Epithelial cell of proximal tubule (primary cell): ENCODE measurements at regions not wholly inside any gene's neighbourhood (a gene's known extent, or its start where the extent isn't known, plus 50 kb on each side); places are given as distances from the start of the nearest gene placed in this dataset.

Source experiments
- DNase-seq: peaks from one replicate; pipeline ENCODE4 v3.0.0-alpha.2; 2011; ENCODE audit warnings: low read depth
- H3K4me3 ChIP-seq: 2 replicates; pipeline ENCODE4 v1.5.1; 2011; ENCODE audit warnings: low read depth, mild to moderate bottlenecking, low read length
- CTCF ChIP-seq: conservative IDR thresholded peaks from 2 replicates; pipeline ENCODE4 v1.5.1; 2012; ENCODE audit warnings: low read depth, mild to moderate bottlenecking, low read length

- no peak for TF ChIP-seq CTCF
- no peak for DNase-seq
- no peak overlapping the region for H3K4me3 ChIP-seq
These were observed 578.6 kb upstream of the CHAC2 start for GRCh38 chr2:53188851-53189510.

GRCh38 chr2:53183581-53183980 is 584.0 kb upstream of the CHAC2 start:
- H3K4me3 ChIP-seq = no peak overlapping the region
- no peak for TF ChIP-seq CTCF
- DNase-seq = no peak

- no peak for TF ChIP-seq CTCF
- no peak for DNase-seq
- no peak overlapping the region for H3K4me3 ChIP-seq
These were observed 585.0 kb upstream of the CHAC2 start for GRCh38 chr2:53182601-53183000.

- TF ChIP-seq CTCF = no peak
- DNase-seq = no peak
- H3K4me3 ChIP-seq = no peak overlapping the region
These were observed 585.8 kb upstream of the CHAC2 start for GRCh38 chr2:53181759-53182158.

- no peak for TF ChIP-seq CTCF
- no peak for DNase-seq
- H3K4me3 ChIP-seq = no peak overlapping the region
These were observed 590.3 kb upstream of the CHAC2 start for GRCh38 chr2:53177327-53177726.

- DNase-seq = no peak
- no peak for TF ChIP-seq CTCF
- H3K4me3 ChIP-seq = no peak overlapping the region
These were observed 593.1 kb upstream of the CHAC2 start for GRCh38 chr2:53174539-53174938.
